ENCODE measurements at regions not wholly inside any gene's neighbourhood (a gene's known extent, or its start where the extent isn't known, plus 50 kb on each side); places are given as distances from the start of the nearest gene placed in this dataset.

DNA sequence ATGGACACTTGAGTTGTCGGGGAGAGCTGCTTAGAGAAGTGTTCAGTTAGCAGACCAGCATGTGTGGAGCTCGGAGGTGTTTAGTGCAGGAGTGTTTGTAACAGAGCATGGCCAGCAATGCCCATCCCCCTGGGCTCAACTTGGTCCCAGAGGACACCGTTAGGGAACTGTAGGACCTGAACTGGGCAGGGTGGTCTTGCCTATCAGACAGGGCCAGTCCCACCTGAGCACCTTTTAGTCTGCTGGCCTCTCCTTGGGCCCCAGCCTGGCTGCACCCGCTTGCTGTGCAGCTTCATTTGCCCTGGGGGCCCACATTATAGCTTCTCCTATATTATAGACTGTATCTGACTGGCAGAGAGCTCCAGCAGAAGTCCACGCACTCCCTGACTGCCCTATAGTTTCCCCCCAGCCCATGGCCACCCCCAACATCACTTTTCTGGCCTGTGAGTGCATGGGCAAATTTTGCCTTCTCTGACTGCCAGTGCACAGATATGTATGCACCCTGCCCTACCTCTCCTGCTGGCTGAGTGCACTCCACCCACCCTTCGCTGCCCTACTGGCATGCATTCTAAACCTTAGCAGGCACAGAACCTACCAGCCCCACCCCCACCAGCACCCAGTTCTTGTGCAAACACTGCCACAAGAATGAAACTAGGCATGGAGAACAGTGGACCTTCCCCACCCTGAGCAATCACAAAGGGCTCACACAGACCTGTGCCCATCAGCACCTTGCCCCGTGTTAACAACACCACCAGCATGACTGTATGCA is 1030.6 kb upstream of the GHITM start:
- Mint-ChIP-seq H3K36me3 (ENCODE audit: low read depth) (no peaks in the 10 kb centered on the region), H3K4me3 (no peak overlapping the region), H3K27ac (no peak overlapping the region), H3K27me3 (no peaks in the 10 kb centered on the region), H3K9me3 (peaks cover 19% of the 10 kb centered on the region), H3K4me1 (no peaks in the 10 kb centered on the region)
- intact Hi-C loops (cut with micrococcal nuclease) = no loop called here
- DNase-seq = no peak

DNA sequence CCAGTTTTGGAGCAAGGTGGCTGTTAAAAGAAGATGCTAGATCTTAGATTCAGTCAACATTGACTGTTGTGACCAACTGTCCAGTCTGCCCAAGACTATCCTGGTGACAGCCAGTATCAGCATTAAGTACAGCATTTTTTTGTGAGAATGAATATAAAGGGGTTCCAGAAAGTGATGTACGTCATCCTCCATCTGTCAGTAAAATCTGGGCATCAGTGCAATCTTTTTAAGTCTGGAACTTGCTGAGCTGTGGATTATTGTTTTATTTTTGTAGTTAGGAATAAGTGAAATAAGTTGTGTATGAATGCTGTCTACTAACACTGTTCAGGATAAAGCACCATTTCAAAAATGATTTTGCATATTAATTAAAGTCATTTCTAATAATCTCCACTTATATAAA is 1020.0 kb upstream of the GHITM start:
- Mint-ChIP-seq H3K27me3 (no peaks in the 10 kb centered on the region), H3K4me1 (no peaks in the 10 kb centered on the region), H3K9me3 (no peaks in the 10 kb centered on the region), H3K4me3 (no peak overlapping the region), H3K36me3 (ENCODE audit: low read depth) (no peaks in the 10 kb centered on the region), H3K27ac (no peak overlapping the region)
- intact Hi-C loops (cut with micrococcal nuclease) = no loop called here
- DNase-seq = no peak

DNA sequence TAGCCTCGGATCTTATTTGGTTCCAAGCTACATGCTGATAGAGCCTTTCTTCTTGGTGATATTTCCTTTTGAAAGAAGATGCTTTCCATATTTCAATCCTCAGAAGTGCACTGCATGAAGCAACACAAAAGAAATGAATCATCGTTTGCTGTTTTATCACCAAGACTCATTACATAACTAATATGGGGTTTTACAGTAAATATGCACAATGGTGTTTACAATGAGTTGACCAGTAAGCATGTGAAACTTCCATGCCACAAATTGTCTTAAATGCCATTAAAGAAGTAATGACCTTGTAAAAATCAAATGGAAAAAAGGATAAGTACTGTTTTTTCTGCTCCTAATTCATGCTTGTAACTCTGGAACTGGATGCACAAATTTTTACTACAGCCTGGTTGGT is 1017.0 kb upstream of the GHITM start:
- H3K27ac Mint-ChIP-seq = no peak overlapping the region
- peaks cover 1% of the 10 kb centered on the region for H3K9me3 Mint-ChIP-seq
- intact Hi-C loops (cut with micrococcal nuclease) = no loop called here
- H3K36me3 Mint-ChIP-seq (ENCODE audit: low read depth) = no peaks in the 10 kb centered on the region
- no peaks in the 10 kb centered on the region for H3K4me1 Mint-ChIP-seq
- no peak for DNase-seq
- no peak overlapping the region for H3K4me3 Mint-ChIP-seq
- H3K27me3 Mint-ChIP-seq = no peaks in the 10 kb centered on the region

DNA sequence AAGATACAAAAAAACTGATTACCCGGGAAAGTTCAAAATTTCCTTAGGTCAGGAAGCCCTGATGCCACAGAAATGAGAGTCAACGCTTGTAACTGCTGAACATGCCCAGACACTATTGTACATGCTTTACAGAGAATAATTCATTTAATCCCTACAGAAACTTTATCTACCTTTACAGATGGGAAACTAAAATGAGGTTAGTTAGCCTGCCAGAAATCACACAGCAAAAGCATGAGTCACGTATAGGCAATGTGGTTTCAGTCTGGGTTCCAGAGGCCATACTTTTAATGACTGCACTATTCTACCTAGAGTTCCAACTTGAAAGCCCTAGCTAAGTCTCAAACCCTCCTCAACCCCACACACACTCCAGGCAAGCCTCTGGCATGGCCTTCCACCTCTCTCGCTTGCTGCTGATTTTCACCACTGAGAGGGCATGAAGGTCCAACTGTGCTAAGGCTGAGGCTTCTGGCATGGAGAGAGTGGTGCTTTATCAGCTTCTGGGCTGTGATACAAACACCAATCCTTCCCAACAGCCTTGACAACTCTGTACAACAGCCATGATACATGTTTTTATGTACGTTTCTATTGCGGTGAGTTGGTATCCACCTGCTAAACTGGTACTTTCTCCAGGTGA is 1011.2 kb upstream of the GHITM start:
- Mint-ChIP-seq H3K27me3 (no peaks in the 10 kb centered on the region), H3K4me1 (no peaks in the 10 kb centered on the region), H3K4me3 (no peak overlapping the region), H3K9me3 (peaks cover 6% of the 10 kb centered on the region), H3K36me3 (ENCODE audit: low read depth) (no peaks in the 10 kb centered on the region), H3K27ac (no peak overlapping the region)
- intact Hi-C loops (cut with micrococcal nuclease) = no loop called here
- DNase-seq = no peak

DNA sequence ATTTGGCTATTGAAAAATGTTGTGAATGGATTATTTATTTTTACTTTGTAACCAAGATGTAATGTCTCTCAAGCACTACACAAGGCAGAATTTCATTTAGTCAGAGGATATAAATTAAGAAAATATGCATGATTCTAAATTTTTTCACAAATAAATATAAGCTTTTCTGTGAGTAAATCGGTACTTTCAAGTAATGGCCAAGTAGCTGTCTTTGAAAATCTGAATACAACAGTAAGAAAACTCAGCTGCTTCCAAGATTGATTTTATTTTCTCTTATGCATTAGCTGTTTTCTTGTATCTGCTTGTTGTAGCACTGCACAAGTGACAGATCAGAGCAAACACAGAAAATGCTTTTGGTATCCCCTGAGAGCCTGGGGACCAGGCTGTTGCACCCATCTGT is 998.5 kb upstream of the GHITM start:
- Mint-ChIP-seq H3K36me3 (ENCODE audit: low read depth) (no peaks in the 10 kb centered on the region), H3K27ac (no peak overlapping the region), H3K27me3 (no peaks in the 10 kb centered on the region), H3K9me3 (peaks cover 4% of the 10 kb centered on the region), H3K4me1 (no peaks in the 10 kb centered on the region), H3K4me3 (no peak overlapping the region)
- DNase-seq = no peak
- intact Hi-C loops (cut with micrococcal nuclease) = no loop called here

DNA sequence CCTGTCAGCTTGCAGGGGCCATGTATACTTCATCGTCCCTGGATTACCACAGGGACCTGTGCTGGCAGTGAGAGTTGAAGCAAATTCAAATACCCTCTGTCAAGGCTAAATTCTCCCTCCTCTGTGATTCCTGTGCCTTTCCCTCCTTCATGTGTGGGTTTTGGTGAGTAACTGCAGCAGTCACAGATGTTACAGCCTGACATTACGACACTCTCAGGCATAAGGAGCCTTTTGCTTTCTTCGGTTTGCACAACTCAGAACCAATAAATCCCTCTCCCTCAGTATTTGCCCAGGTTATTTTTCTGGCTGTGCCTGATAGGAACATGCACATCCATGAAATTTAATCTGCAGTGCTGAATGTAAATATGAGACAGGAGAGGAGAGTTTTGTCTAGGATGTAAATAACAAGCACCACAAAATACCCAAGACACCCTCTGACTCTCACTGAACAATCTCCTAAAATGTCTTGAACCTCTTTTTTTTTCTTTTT is 997.2 kb upstream of the GHITM start:
- intact Hi-C loops (cut with micrococcal nuclease) = no loop called here
- H3K27ac Mint-ChIP-seq = no peak overlapping the region
- no peak overlapping the region for H3K4me3 Mint-ChIP-seq
- no peaks in the 10 kb centered on the region for H3K4me1 Mint-ChIP-seq
- H3K27me3 Mint-ChIP-seq = no peaks in the 10 kb centered on the region
- peaks cover 4% of the 10 kb centered on the region for H3K9me3 Mint-ChIP-seq
- DNase-seq = no peak
- H3K36me3 Mint-ChIP-seq (ENCODE audit: low read depth) = no peaks in the 10 kb centered on the region

DNA sequence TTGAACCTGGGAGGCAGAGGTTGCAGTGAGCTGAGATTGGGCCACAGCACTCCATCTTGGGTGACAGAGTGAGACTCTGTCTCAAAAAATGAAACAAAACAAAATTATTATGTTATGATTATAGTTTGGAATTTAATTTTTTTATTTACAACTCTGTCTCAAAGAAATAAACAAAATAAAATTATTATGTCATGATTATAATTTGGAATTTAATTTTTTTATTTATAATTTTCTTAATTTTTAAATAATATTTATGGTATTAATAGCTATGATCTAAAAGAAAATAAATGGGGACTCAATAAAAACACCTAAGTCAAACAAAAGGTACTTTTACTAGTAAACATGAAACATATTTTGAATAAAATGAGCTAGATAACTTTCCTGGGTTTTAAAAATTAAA is 994.8 kb upstream of the GHITM start:
- Mint-ChIP-seq H3K36me3 (ENCODE audit: low read depth) (no peaks in the 10 kb centered on the region), H3K27me3 (no peaks in the 10 kb centered on the region), H3K9me3 (peaks cover 4% of the 10 kb centered on the region), H3K27ac (no peak overlapping the region), H3K4me3 (no peak overlapping the region), H3K4me1 (no peaks in the 10 kb centered on the region)
- intact Hi-C loops (cut with micrococcal nuclease) = no loop called here
- DNase-seq = no peak

DNA sequence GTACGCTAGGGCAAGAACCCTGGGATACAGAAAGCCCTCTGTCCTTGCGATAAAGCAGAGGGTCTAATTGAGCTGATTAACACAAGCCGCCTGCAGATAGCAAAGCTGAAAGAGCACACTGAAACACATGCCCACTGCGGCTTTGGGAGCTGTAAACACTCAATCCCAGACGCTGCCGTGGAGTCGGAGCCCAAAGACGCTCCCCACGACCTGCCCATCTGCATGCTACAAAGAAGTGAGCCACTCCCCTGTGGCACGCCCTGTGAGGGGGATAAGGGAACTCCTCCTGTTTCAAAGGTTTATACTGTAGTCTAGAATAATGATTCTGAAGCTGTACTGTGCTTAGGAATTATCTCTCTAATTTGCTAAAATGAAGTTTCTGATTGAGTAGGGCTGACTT is 985.6 kb upstream of the GHITM start:
- Mint-ChIP-seq H3K36me3 (ENCODE audit: low read depth) (no peaks in the 10 kb centered on the region), H3K4me1 (no peaks in the 10 kb centered on the region), H3K4me3 (no peak overlapping the region), H3K27me3 (no peaks in the 10 kb centered on the region), H3K9me3 (no peaks in the 10 kb centered on the region), H3K27ac (no peak overlapping the region)
- no peak for DNase-seq
- intact Hi-C loops (cut with micrococcal nuclease) = no loop called here

DNA sequence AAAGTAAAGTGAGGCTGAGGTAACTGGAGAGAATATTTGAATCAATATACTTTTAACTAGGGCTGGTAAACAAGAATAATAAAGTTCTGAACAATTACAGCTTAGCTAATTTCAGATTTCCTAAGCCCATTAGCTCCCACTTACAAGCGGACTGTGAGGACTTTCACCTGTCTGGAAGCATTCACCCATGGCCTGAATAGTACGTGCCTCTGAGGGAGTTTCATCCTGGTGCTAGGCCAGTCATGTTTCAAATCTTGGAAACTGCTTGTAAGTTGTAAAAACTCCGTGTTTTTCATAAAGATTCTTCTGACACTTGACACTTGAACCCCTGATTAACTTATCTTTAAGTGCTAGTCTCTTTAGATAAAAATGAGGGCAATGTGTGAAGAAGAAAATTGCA is 975.2 kb upstream of the GHITM start:
- intact Hi-C loops (cut with micrococcal nuclease) = no loop called here
- Mint-ChIP-seq H3K36me3 (ENCODE audit: low read depth) (no peaks in the 10 kb centered on the region), H3K9me3 (no peaks in the 10 kb centered on the region), H3K27me3 (no peaks in the 10 kb centered on the region), H3K27ac (no peak overlapping the region), H3K4me1 (no peaks in the 10 kb centered on the region), H3K4me3 (no peak overlapping the region)
- DNase-seq = no peak

DNA sequence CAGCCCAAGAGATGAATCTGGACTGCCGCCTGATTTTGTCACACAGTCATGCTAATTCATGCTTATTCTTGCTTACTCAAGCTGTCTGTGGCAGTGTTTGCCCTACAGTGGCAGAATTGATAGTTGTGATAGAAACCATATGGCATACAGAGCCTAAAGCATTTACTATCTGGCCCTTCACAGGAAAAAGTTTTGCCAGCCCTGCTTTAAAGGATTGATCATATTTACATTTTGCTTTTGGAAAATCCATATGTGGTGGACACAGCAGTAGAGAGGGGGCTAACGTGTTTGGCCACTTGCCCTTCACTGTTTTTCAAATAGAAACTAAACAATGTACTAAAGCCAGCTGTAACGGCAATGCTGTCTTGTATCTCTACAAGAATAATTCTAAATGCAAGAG is 974.0 kb upstream of the GHITM start:
- Mint-ChIP-seq H3K27me3 (no peaks in the 10 kb centered on the region), H3K4me1 (no peaks in the 10 kb centered on the region)

DNA sequence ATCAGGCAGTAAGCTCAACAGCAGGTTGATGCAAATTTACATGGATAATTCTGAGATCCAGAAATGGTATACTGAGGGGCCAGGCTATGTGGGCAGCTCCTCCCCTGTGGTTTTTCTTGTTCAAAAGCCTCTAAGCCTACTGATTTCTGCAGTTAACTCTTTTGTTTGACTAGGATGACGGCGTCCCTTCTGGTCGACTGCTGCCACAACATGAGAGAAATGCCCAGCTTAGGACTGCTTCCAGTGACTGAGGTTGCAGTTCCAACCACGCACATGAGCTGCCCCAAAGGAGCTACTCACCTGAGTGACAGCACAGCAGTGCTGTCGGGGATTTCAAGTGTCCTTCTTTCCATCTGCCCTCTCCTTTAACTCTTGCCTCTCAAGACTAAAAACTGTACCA is 973.0 kb upstream of the GHITM start:
- Mint-ChIP-seq H3K27ac (no peak overlapping the region), H3K4me1 (no peaks in the 10 kb centered on the region), H3K4me3 (no peak overlapping the region), H3K36me3 (ENCODE audit: low read depth) (no peaks in the 10 kb centered on the region), H3K9me3 (peaks cover 3% of the 10 kb centered on the region), H3K27me3 (no peaks in the 10 kb centered on the region)
- DNase-seq = no peak
- intact Hi-C loops (cut with micrococcal nuclease) = no loop called here

More for the DNA sequence above, 974.0 kb upstream of the GHITM start:
- Mint-ChIP-seq H3K36me3 (ENCODE audit: low read depth) (no peaks in the 10 kb centered on the region), H3K4me3 (no peak overlapping the region), H3K27ac (no peak overlapping the region), H3K9me3 (no peaks in the 10 kb centered on the region)
- intact Hi-C loops (cut with micrococcal nuclease) = no loop called here
- no peak for DNase-seq

DNA sequence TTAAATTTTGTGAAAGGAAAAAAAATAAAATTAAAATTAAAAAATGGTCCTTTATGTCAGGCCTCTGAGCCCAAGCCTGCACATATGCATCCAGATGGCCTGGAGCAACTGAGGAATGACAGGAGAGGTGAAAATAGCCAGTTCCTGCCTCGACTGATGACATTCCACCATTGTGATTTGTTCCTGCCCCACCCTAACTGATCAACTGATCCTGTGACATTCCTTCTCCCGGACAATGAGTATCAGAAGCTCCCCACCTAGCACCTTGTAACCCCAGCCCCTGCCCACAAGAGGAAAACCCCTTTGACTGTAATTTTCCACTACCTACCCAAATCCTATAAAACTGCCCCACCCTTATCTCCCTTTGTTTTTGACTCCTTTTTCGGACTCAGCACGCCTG is 972.2 kb upstream of the GHITM start:
- H3K27ac Mint-ChIP-seq = no peak overlapping the region
- H3K36me3 Mint-ChIP-seq (ENCODE audit: low read depth) = no peaks in the 10 kb centered on the region
- intact Hi-C loops (cut with micrococcal nuclease) = no loop called here
- H3K4me3 Mint-ChIP-seq = no peak overlapping the region
- H3K4me1 Mint-ChIP-seq = no peaks in the 10 kb centered on the region
- H3K9me3 Mint-ChIP-seq = peaks cover 4% of the 10 kb centered on the region
- no peaks in the 10 kb centered on the region for H3K27me3 Mint-ChIP-seq
- DNase-seq = no peak

DNA sequence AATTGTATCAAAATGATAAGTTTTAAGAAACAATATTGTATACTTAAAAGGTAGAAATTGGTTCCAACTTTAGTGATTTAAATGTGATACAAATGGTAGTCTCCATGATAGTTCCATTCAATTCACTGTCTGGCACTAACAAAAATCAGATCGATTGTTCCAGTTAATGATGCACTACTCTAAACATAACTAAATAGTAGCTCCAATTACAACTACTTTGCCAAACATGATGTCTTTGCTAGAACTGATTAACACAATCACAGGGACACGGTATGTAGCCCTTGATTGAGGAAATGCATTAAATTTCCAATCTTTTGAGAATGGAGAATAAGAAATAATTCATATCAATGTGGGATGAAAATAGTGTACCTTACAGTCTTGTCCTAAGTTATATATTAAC is 962.4 kb upstream of the GHITM start:
- Mint-ChIP-seq H3K36me3 (ENCODE audit: low read depth) (no peaks in the 10 kb centered on the region), H3K27ac (no peak overlapping the region), H3K4me3 (no peak overlapping the region), H3K27me3 (no peaks in the 10 kb centered on the region), H3K9me3 (peaks cover 5% of the 10 kb centered on the region), H3K4me1 (no peaks in the 10 kb centered on the region)
- intact Hi-C loops (cut with micrococcal nuclease) = no loop called here
- DNase-seq = no peak

DNA sequence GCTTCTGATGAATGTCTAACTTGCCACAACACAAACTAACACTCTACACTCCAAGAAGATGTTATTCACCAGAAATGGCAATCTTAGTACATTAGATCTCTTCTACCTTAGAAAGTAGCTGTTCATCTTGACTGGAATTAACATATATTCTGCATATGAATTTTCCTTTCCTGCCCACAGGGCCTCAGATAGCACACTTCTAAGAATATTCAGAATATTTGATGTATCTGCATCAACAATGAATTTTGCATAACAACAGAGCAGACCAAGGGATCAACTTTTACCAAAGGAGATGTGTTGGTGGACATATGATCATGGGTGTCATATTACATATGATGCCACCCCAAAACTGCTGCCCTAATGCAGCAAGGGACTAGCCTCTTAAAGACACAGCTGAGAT is 960.8 kb upstream of the GHITM start:
- DNase-seq = no peak
- no peaks in the 10 kb centered on the region for H3K27me3 Mint-ChIP-seq
- H3K4me1 Mint-ChIP-seq = no peaks in the 10 kb centered on the region
- no peaks in the 10 kb centered on the region for H3K36me3 Mint-ChIP-seq (ENCODE audit: low read depth)
- no peak overlapping the region for H3K4me3 Mint-ChIP-seq
- H3K9me3 Mint-ChIP-seq = peaks cover 5% of the 10 kb centered on the region
- intact Hi-C loops (cut with micrococcal nuclease) = no loop called here
- H3K27ac Mint-ChIP-seq = no peak overlapping the region

DNA sequence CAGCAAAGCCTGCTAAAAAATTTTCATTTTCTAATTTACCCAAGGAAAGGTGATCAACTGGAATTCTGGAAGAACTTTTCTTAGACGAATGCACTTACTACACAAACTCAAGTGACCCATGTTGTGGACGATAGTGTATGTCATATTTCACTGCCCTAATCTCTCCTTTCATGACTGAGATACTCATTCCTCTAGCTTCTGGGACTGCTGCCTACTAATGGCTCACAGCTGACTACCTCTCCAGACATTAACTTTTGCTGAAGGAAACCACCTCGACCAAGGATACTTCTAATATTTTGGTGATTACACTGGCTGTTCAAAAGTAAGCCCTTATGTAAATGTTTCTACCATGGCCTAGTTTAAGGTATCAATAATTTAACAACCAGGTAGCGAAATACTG is 959.9 kb upstream of the GHITM start:
- Mint-ChIP-seq H3K4me1 (no peaks in the 10 kb centered on the region), H3K27ac (no peak overlapping the region), H3K36me3 (ENCODE audit: low read depth) (no peaks in the 10 kb centered on the region), H3K9me3 (peaks cover 5% of the 10 kb centered on the region), H3K27me3 (no peaks in the 10 kb centered on the region), H3K4me3 (no peak overlapping the region)
- DNase-seq = no peak
- intact Hi-C loops (cut with micrococcal nuclease) = no loop called here

All from activated CD4-positive, alpha-beta T cell treated with anti-CD3 and anti-CD28 coated beads, Interleukin-2, amount 10 ng/mL, durations not matched to agents 24 days and 14 days (primary cell).